Activated CD8-positive, alpha-beta memory T cell treated with anti-CD3 and anti-CD28 coated beads, Interleukin-2, amount 50 U/mL, for 4 hours (primary cell): ENCODE measurements at regions not wholly inside any gene's neighbourhood (a gene's known extent, or its start where the extent isn't known, plus 50 kb on each side); places are given as distances from the start of the nearest gene placed in this dataset.
"Not testable (repeated sequence)": the region's sequence is repeated elsewhere in the genome, so short reads cannot be mapped to it uniquely, and the experiment has no call there.

Experiments used
- DNase-seq: peaks from one replicate; pipeline ENCODE4 v3.0.0-alpha.2; 2020

DNA sequence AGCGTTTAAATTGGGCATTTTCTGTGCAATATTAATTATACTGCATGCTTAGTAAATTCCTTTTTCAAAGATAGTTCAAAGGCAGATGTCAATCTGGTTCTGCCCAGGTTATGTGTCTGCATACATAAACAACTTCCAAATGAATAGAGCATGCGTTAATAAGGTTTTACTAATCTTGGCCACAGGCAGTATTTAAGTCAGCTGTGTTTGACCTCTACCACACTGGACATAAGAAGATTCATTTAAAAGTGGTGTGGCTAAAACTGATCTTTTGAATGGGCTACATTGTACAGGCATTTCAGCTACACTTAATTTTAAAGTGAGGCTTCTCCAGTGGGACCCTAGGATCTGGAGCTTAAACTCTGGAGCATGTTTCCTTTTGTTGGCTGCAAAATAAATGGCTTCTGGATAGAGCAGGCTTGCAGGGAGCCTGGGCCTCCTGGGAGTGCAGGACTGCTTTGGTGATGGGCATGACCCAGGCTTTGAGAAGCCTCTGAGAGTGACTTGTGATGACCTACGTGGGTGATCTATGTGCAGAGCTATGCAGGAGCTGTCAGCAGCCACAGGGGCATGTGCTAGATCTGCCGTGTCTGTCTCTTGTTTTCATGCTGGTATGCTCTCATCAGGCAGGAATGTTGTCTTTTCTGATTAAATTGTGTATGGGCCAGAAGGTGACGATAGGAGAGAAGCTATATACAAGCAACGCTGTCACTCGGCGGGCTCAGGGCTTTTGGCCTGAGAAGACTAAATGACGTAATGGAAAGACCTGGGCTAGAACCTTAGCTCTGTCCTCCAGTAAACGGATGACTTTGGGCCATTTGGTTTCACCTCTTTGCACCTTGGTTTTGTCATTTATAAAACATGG is 331.2 kb downstream of the QKI start:
- DNase-seq = no peak

- DNase-seq = no peak
Observed at GRCh38 chr6:163744256-163744925, 329.9 kb downstream of the QKI start.

DNA sequence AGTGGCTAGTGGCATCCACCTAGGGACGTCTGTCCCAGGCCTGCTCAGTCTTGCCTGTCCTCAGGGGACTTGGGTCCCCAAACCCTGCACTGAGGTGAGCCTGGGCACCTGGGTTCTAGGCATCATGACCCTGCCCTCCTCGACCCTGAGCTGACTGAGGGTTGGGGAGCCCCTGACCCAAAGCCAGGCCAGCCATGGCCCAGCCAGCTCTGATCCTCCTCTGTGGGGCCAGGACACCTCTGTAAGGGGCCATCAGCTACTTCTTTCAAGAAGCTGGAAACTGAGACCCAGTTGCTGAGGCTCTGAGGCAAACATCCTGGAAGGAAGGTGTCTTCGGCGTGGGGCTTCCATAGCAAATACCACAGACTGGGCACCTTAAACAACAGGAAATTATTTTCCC is 329.3 kb downstream of the QKI start:
- no peak for DNase-seq

DNA sequence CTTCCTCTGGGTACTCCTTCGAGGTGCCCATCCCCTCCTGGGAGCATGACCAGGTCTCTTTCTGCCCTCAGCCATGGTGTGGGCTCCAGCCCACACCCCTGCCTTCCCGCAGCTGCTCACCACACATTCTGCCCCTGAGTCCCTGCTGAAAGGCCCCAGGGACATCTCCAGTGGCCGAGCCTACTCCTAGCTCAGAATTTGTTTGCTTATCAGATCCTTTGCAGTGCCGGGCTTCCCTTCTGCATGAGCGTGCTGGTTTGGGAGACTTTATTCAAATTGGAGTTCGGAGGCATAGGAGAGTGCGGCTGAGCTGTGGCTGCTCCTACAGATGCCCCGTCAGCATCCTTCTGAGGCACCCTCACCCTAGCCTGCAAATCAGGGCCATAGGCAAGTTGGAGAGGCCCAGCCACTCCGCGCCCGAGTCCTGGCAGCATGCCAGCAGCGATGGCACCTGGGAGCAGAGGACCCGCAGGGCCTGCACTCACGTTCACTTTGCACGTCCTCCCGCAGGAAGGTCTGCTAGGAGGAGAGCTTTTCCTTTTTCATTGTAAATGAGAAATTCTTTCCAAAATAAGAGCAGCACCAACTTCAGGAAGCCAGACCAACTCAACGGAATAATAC is 327.3 kb downstream of the QKI start:
- no peak for DNase-seq

DNA sequence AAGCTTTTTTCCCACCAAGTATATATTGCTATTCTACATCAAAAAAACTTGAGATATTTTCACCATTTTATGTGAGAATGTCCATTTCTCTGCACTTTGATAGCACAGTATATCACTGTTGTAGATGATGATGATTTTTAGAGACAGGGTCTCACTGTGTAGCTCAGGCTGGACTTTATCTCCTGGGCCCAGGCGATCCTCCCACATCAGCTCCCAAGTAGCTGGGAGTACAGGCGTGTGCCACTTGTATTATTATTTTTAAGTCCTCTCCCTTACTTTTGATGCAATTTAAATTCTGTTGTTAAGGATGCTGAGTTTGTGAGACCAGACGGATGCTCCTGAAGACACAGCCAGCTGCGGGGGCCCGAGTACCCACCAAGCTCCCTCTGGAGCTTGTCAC is 326.8 kb downstream of the QKI start:
- DNase-seq = no peak

DNA sequence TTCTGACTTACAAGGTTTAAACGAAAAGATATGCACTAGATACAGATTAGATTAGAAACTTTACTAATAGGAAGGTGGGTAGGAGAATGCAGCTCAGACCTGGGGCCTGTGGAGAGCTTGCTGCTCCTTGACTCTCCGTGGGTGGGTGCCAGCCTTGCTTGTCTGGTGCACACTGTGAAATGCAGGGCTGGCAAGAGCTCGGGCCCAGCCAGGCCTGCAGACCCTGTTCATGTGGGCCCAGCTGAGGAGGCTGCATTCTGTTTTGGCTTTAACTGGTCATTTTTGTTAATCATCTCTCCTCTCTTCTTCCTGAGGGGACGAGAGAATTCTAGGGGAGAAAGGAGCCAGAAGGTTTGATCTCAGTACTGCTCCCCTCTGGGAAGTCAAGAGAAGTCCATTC is 325.4 kb downstream of the QKI start:
- no peak for DNase-seq

DNA sequence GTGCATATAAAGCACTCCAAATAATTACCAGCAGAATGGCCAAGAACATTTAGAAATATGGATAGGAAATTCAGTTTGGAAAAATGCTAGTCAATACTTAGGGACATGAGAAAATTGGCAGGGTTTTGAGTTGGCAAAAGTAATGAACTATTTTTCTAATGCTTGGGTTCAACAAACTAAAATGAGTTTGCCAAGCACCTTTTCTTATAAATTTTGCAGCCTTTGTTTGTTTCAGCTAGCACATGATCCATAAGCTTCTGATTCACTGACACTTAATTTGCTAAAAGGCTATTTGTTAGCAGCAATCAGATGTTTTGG is 324.8 kb downstream of the QKI start:
- no peak for DNase-seq

DNA sequence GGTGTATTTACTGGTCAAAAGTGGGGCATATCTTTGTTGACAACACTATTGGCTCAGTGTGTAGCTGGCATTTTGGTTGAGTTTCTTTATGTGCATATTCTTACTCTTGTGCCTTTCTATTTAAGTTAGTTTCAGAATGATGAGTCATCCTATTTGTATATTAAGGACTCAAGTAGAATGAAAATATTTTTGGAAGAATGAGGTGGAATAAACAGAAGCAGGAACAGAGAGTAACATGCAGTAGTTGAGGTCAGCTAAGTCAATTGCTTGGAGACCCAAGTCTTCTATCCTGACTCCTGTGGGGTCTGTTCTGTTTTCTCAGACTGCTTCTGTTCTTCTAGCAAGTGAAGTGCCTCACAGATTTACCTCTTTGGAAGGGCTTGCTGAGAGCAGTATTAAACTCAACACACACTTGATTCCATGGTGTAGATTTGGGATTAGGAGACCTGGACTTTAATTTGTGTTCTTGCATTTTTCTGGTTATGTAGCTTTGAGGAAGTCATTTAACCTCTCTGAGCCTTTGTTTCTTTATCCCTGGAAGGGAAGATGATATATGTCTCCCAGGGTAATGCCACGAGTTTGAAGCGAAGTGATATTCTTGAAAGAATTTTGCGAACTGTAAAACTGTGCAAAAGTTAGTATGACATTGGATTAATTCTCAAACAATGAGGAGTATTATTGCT is 324.3 kb downstream of the QKI start:
- no peak for DNase-seq

- DNase-seq = no peak
Observed at GRCh38 chr6:163738304-163738703, 323.8 kb downstream of the QKI start.

DNA sequence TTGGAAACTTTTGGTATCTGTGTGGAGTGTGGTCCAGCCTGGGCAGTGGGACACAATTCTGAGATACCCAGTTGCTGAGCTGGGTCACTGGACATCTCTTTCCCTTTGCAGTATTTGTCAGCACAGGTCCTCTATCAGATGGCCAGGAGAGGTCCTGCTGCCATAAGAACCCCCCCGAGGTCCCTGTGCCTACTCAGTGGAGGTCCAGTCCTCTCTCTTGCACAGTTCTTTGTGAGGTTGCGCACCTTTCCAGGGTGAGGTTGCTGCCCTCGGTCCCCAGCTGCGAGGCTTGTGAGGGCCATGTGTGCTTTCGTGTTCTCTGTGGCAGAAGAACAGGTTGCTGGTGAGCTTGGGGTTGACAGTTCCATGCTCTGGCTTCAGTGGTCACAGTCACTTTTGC is 320.6 kb downstream of the QKI start:
- no peak for DNase-seq

DNA sequence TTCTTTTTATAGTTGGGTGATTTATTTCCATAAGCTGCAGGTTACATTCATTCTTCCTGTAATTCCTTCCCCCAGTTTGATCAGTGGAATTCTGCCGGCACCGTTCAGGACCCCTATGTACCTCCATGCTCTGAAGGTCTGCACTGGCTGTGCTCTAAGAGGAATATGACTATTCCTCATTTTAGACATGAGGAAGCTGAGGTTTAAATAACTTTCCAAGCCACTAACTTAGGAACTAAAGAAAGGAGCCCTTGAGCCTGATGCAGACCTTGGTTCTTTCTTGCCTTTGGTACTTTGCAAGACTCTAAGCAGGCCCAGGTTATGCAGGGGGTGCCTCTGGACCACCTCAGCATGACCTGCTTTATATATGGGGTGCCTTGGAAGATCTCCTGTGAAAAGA is 318.5 kb downstream of the QKI start:
- no peak for DNase-seq

- DNase-seq = no peak
Observed at GRCh38 chr6:163732479-163732878, 318.0 kb downstream of the QKI start.

GRCh38 chr6:163732014-163732351 is 317.5 kb downstream of the QKI start:
- not testable (repeated sequence) for DNase-seq

GRCh38 chr6:163731215-163732013 is 316.9 kb downstream of the QKI start:
- DNase-seq = no peak

GRCh38 chr6:163730246-163731210 is 316.0 kb downstream of the QKI start:
- DNase-seq = no peak

- no peak for DNase-seq
Observed at GRCh38 chr6:163729127-163729872, 314.8 kb downstream of the QKI start.

- DNase-seq = no peak
Observed at GRCh38 chr6:163728442-163729126, 314.1 kb downstream of the QKI start.

- DNase-seq = no peak
Observed at GRCh38 chr6:163726037-163726695, 311.6 kb downstream of the QKI start.
